Stimulated activated memory B cell treated with anti-CD40 and anti-IgM and Interleukin-4, amounts not matched to agents 10 μg/mL and 1 μg/mL and 100 μg/mL, for 72 hours (primary cell): ENCODE measurements at regions not wholly inside any gene's neighbourhood (a gene's known extent, or its start where the extent isn't known, plus 50 kb on each side); places are given as distances from the start of the nearest gene placed in this dataset.
A peak's percentile ranks its signal among the peaks of the same experiment; 100 is the strongest.

Source experiments
- ATAC-seq: fragments of 150-1000 bp; cut with Tn5 transposase; 2 replicates; pipeline ENCODE4 v1.10.0; 2021
- H3K27ac Mint-ChIP-seq: one replicate; pipeline ENCODE4 v1.8.0; 2022; ENCODE audit warnings: mild to moderate bottlenecking, mixed read lengths
- H3K27me3 Mint-ChIP-seq: one replicate; pipeline ENCODE4 v1.8.0; 2022; ENCODE audit warnings: mixed read lengths
- H3K36me3 Mint-ChIP-seq: one replicate; pipeline ENCODE4 v1.8.0; 2022; ENCODE audit warnings: mixed read lengths
- H3K4me1 Mint-ChIP-seq: one replicate; pipeline ENCODE4 v1.8.0; 2022; ENCODE audit warnings: mixed read lengths
- H3K4me3 Mint-ChIP-seq: one replicate; pipeline ENCODE4 v1.8.0; 2022; ENCODE audit warnings: mild to moderate bottlenecking, moderate library complexity, mixed read lengths
- H3K9me3 Mint-ChIP-seq: one replicate; pipeline ENCODE4 v1.8.0; 2022; ENCODE audit warnings: mixed read lengths

DNA sequence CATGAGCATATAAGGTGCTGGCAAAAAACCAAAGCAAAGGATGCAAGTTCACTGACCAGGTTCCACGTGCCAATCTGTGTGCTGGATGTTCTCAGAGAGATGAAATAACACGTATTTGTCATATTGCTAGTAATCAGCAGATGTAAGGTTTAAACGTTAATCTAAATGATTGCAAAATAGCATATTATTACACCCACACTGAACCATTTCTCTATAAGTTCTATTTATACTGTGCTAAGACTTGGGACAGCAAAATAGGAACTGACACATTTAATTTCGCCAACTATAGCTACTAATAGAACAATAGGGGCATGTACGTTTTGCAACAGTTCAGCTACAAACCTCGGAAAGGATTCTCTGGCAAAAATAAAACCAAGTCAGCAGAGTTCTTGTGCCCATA, 350.3 kb upstream of the ZNF385D start:
- H3K4me3 Mint-ChIP-seq, result no peak overlapping the region
- H3K9me3 Mint-ChIP-seq, result no peaks in the 10 kb centered on the region
- no peak overlapping the region for H3K27ac Mint-ChIP-seq
- H3K4me1 Mint-ChIP-seq, result no peaks in the 10 kb centered on the region
- no peaks in the 10 kb centered on the region for H3K36me3 Mint-ChIP-seq
- no peak for ATAC-seq
- H3K27me3 Mint-ChIP-seq, result no peaks in the 10 kb centered on the region

- Mint-ChIP-seq H3K36me3 (no peaks in the 10 kb centered on the region), H3K9me3 (no peaks in the 10 kb centered on the region), H3K27ac (no peak overlapping the region), H3K4me3 (no peak overlapping the region), H3K4me1 (no peaks in the 10 kb centered on the region), H3K27me3 (no peaks in the 10 kb centered on the region)
- no peak for ATAC-seq
Measured at GRCh38 chr3:22101811-22102210, 350.8 kb upstream of the ZNF385D start.

DNA sequence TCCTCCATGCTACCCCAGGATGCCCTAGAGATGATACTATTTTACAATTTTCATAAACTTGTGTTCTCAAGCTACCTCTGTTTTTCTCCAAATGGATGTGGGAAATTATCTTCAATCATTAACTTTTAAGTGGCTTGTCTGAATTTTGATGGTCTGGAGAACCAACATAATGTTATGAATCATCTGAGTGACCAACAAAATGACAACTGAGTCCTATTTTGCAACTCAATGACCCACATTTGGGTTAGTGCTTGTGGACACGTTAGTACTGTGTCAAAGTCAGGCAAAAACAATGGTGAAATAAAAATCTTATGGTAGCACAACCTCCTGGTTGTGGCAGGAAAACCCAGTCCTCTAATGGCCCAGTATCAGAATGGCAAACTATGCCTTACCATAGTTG, 352.4 kb upstream of the ZNF385D start:
- Mint-ChIP-seq H3K4me1 (no peaks in the 10 kb centered on the region), H3K9me3 (no peaks in the 10 kb centered on the region), H3K27ac (no peak overlapping the region), H3K36me3 (no peaks in the 10 kb centered on the region), H3K27me3 (no peaks in the 10 kb centered on the region), H3K4me3 (no peak overlapping the region)
- ATAC-seq, result no peak

DNA sequence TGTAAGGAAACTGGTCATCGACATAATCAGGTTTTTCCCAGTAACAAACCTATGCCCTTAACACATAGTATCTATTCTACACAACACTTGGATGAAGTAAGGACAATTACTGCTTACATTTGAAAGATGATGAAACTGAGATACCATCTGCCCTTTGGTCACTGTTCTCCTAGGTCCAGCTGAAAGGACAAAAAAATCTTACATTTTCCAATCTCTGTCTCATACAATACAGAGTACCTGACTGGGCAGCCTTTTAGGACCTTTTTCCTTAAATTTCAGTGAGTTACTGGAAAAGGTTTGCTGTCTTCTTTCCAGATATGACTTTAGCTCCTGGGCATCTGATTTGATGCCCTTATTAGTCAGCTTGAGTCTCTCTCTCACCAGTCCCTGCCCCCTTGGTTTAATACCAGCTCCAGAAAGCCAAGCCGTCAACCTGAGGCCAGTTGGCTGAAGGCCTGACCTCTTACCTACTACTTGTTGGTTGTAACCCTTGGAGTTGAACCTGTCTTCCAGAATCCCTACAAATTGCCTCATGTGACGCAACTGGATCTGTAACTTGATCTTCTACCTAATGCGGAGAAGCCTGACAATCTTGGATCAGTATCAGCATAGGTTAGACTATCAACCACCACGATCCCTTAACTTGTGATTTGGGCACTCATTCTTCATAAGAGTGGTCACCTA, 355.3 kb upstream of the ZNF385D start:
- H3K9me3 Mint-ChIP-seq, result no peaks in the 10 kb centered on the region
- no peak overlapping the region for H3K4me3 Mint-ChIP-seq
- H3K4me1 Mint-ChIP-seq, result no peaks in the 10 kb centered on the region
- no peak overlapping the region for H3K27ac Mint-ChIP-seq
- no peaks in the 10 kb centered on the region for H3K27me3 Mint-ChIP-seq
- no peak for ATAC-seq
- no peaks in the 10 kb centered on the region for H3K36me3 Mint-ChIP-seq

DNA sequence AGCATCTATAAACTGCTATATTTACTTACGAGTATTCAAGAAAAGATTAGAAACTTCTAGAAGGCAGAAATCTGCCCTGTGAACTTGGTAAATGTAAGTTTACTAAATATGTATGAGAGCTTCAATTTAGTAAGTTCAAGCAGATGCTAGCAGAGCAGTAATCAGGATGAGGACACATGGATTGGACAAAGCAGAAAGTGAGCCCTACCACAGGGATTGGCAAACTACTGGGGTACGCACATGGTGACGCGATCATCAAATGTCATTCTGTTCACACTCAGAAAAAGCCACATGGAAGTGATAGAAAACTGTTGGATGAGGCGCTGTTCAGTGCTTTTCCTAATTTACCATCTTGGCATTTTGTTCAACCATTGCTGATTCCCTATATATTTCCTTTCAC, 360.2 kb upstream of the ZNF385D start:
- Mint-ChIP-seq H3K27me3 (no peaks in the 10 kb centered on the region), H3K9me3 (no peaks in the 10 kb centered on the region), H3K4me3 (no peak overlapping the region), H3K36me3 (no peaks in the 10 kb centered on the region), H3K4me1 (no peaks in the 10 kb centered on the region), H3K27ac (no peak overlapping the region)
- ATAC-seq, result no peak

DNA sequence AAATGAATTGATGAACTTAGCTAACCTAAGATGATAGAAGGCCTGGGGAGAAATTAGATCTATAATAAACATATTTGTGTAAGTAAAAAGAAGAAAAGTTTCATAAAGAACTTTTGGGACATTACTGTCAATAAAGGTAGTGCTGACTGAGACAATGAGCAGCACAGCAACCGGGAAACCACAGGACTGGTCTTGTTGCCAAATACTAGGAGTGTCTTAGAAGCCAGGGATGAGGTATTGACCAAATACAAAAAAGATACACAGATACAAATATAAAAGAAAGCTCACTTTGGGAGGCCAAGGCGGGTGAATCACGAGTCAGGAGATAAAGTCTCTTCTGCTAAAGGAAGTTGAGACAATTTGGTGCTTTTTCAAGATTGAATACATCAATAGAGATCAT, 362.4 kb upstream of the ZNF385D start:
- no peak overlapping the region for H3K27ac Mint-ChIP-seq
- no peaks in the 10 kb centered on the region for H3K9me3 Mint-ChIP-seq
- no peak overlapping the region for H3K4me3 Mint-ChIP-seq
- no peak for ATAC-seq
- H3K4me1 Mint-ChIP-seq, result no peaks in the 10 kb centered on the region
- no peaks in the 10 kb centered on the region for H3K36me3 Mint-ChIP-seq
- H3K27me3 Mint-ChIP-seq, result no peaks in the 10 kb centered on the region

DNA sequence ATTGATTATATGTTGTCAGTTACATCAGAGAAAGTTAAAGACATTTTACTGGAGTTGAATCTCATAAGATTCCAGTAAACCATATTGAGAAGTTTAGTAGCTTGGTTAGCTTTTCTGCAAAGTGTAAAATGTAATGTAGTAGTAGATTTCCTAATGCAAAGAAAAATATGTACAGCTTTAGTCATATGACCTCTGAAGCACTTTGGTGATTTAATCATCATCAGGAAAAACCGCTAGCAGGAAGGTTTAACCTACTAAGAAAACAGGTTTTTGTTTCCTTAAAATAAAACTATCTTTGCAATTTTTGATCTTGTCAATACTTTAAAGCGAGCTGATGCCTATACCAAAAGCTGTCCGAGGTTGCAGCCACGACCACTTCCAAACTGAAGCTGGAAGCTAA, 364.6 kb upstream of the ZNF385D start:
- H3K4me3 Mint-ChIP-seq, result no peak overlapping the region
- ATAC-seq, result no peak
- H3K9me3 Mint-ChIP-seq, result no peaks in the 10 kb centered on the region
- no peak overlapping the region for H3K27ac Mint-ChIP-seq
- no peaks in the 10 kb centered on the region for H3K27me3 Mint-ChIP-seq
- H3K36me3 Mint-ChIP-seq, result no peaks in the 10 kb centered on the region
- no peaks in the 10 kb centered on the region for H3K4me1 Mint-ChIP-seq

- Mint-ChIP-seq H3K36me3 (no peaks in the 10 kb centered on the region), H3K4me1 (no peaks in the 10 kb centered on the region), H3K27ac (no peak overlapping the region), H3K4me3 (no peak overlapping the region), H3K27me3 (no peaks in the 10 kb centered on the region), H3K9me3 (no peaks in the 10 kb centered on the region)
- ATAC-seq, result no peak
Measured at GRCh38 chr3:22117091-22117490, 366.1 kb upstream of the ZNF385D start.

DNA sequence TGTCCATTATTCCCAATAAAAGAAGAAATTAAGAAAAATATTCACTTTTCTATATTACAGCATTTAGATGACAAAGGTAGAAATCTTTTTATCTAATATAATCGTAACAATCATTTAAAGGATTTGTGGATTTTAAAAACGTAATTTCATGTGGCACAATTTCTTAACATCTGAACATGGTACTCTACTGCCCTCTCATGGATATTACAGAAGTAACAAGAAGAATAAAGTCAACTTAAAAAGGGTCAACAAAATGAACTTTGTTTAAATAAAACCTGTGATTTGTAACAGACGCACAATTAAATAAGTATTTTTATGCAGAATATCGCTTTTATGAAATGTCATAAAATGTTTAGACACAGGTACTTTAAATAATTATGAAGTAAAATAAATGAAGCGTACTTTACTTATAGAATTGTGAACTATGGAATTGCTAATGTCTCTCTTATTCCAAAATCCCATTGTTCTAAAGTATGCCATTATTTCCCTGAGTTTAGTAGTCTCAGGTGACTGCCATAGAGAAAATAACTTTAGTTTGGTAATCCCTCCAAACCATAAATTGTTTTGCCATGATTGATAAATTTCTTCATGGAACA, 366.8 kb upstream of the ZNF385D start:
- Mint-ChIP-seq H3K4me3 (no peak overlapping the region), H3K4me1 (no peaks in the 10 kb centered on the region), H3K27me3 (no peaks in the 10 kb centered on the region), H3K9me3 (no peaks in the 10 kb centered on the region), H3K27ac (no peak overlapping the region), H3K36me3 (no peaks in the 10 kb centered on the region)
- no peak for ATAC-seq

- Mint-ChIP-seq H3K27ac (no peak overlapping the region), H3K9me3 (no peaks in the 10 kb centered on the region), H3K4me1 (no peaks in the 10 kb centered on the region), H3K4me3 (no peak overlapping the region), H3K36me3 (no peaks in the 10 kb centered on the region), H3K27me3 (no peaks in the 10 kb centered on the region)
- no peak for ATAC-seq
Measured at GRCh38 chr3:22118542-22118941, 367.5 kb upstream of the ZNF385D start.

DNA sequence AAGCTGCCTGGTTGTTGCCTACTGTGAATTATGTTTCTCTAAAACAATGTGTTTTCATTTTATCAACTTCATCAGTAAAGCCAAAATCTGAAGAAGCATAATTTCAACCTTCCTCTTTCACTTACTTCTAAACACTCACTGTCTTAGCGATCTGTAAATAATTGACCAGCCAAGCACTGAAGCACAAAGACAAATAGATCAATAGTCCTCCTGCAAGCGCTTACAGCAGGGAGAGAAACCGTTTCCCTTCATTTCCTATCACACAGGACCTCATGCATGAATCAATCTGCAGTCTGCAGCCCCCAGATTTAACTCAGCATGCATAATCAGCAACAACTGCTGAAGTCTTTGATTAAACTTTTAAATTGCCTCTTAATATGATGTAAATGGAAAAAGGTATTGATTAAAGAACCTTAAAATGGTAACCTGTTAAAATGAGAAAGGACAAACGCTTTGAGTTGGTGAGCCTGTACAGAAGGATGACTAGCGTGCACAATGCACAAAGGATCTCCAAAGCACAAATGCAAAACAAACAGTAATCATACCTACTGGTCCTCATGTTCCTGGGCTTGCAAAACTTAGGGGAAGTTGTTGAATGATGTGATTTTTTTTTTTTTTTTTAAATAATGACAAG, 370.2 kb upstream of the ZNF385D start:
- Mint-ChIP-seq H3K4me1 (no peaks in the 10 kb centered on the region), H3K27me3 (no peaks in the 10 kb centered on the region), H3K4me3 (no peak overlapping the region), H3K27ac (no peak overlapping the region), H3K9me3 (no peaks in the 10 kb centered on the region), H3K36me3 (no peaks in the 10 kb centered on the region)
- no peak for ATAC-seq

- Mint-ChIP-seq H3K36me3 (no peaks in the 10 kb centered on the region), H3K4me3 (no peak overlapping the region), H3K27ac (peak overlapping the region; percentile 3), H3K27me3 (no peaks in the 10 kb centered on the region), H3K9me3 (no peaks in the 10 kb centered on the region), H3K4me1 (no peaks in the 10 kb centered on the region)
- ATAC-seq, result peak; percentile 75
Measured at GRCh38 chr3:22122567-22122966, 371.6 kb upstream of the ZNF385D start.

DNA sequence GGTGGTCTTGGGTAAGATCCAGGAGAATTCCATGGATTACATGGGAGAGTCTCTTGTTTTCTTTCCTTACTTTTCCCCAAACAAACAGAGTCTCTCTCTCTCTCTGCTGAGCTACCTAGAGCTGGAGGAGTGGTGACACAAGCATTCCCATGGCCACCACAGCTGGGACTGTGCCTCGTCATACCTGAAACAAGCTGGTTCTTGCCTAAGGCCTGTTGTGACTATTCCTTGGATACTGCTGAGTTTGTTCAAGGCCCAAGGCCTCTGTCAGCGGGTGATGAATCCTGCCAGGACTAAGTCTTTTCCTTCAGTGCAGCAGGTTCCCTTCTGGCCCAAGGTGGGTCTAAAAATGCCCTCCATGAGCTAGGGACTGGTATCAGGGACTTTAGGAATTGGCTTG, 378.1 kb upstream of the ZNF385D start:
- Mint-ChIP-seq H3K36me3 (no peaks in the 10 kb centered on the region), H3K27me3 (no peaks in the 10 kb centered on the region), H3K4me3 (no peak overlapping the region), H3K27ac (no peak overlapping the region), H3K9me3 (no peaks in the 10 kb centered on the region), H3K4me1 (no peaks in the 10 kb centered on the region)
- no peak for ATAC-seq

GRCh38 chr3:22141769-22142168, 390.8 kb upstream of the ZNF385D start:
- ATAC-seq, result no peak
- Mint-ChIP-seq H3K4me3 (no peak overlapping the region), H3K27ac (no peak overlapping the region), H3K9me3 (peaks cover under 1% of the 10 kb centered on the region), H3K4me1 (no peaks in the 10 kb centered on the region), H3K27me3 (no peaks in the 10 kb centered on the region), H3K36me3 (no peaks in the 10 kb centered on the region)

GRCh38 chr3:22147161-22147560, 396.2 kb upstream of the ZNF385D start:
- H3K4me1 Mint-ChIP-seq, result no peaks in the 10 kb centered on the region
- H3K4me3 Mint-ChIP-seq, result no peak overlapping the region
- no peaks in the 10 kb centered on the region for H3K36me3 Mint-ChIP-seq
- no peaks in the 10 kb centered on the region for H3K27me3 Mint-ChIP-seq
- H3K9me3 Mint-ChIP-seq, result no peaks in the 10 kb centered on the region
- no peak overlapping the region for H3K27ac Mint-ChIP-seq
- ATAC-seq, result no peak

DNA sequence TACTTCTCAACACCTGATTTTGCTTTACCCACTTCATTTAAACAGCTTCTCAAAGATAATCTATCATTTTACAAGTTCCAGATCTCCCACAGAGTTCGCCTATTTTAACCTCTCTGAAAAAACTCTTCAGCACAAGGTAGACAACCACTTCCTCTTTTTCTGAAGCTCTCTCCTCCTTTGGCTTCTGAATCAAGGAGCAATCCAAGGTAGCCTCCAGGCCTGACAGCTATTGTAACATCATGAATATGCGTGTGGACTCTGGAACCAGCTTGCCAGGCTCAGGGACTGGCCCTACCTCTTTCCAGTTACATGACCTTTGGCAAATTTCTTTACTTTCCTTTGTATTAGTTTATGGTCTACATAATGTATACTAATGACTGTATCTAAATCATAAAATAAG, 405.9 kb upstream of the ZNF385D start:
- no peaks in the 10 kb centered on the region for H3K4me1 Mint-ChIP-seq
- no peaks in the 10 kb centered on the region for H3K27me3 Mint-ChIP-seq
- peaks cover 2% of the 10 kb centered on the region for H3K9me3 Mint-ChIP-seq
- no peak for ATAC-seq
- no peaks in the 10 kb centered on the region for H3K36me3 Mint-ChIP-seq
- H3K4me3 Mint-ChIP-seq, result no peak overlapping the region
- H3K27ac Mint-ChIP-seq, result no peak overlapping the region
